HG03378 (cell line): ENCODE measurements at regions not wholly inside any gene's neighbourhood (a gene's known extent, or its start where the extent isn't known, plus 50 kb on each side); places are given as distances from the start of the nearest gene placed in this dataset.

ENCODE experiments used
- ATAC-seq: cut with Tn5 transposase; IDR thresholded peaks from one replicate; pipeline ENCODE4 v1.9.1; 2021; ENCODE audit warnings: mild to moderate bottlenecking, moderate library complexity; ENCODE audit not compliant: unreplicated experiment

DNA sequence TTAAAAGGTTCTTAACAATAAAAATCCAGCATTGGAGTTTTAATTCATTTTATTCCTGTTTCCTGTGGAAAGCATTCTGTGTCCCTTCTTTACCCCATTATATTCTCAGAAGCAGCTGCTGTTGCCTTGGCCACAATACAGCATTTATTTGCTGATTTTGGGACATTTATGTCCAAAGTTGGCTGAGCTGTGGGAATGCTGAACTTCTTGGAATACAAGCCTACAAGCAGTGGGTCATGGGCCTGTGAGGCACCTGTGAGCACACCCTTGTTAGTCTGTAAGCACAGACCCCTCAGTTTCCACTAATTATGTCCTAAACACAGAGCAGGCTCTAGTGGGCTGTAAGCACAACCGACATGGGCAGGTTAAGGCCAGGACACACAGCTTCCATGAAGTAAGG is 122.2 kb upstream of the IGF1 start:
- ATAC-seq = no peak

- ATAC-seq = no peak
Observed at GRCh38 chr12:102601621-102602020, 121.3 kb upstream of the IGF1 start.

- no peak for ATAC-seq
Observed at GRCh38 chr12:102596687-102597086, 116.3 kb upstream of the IGF1 start.

- ATAC-seq = no peak
Observed at GRCh38 chr12:102596031-102596430, 115.7 kb upstream of the IGF1 start.

- ATAC-seq = no peak
Observed at GRCh38 chr12:102595315-102595714, 115.0 kb upstream of the IGF1 start.

DNA sequence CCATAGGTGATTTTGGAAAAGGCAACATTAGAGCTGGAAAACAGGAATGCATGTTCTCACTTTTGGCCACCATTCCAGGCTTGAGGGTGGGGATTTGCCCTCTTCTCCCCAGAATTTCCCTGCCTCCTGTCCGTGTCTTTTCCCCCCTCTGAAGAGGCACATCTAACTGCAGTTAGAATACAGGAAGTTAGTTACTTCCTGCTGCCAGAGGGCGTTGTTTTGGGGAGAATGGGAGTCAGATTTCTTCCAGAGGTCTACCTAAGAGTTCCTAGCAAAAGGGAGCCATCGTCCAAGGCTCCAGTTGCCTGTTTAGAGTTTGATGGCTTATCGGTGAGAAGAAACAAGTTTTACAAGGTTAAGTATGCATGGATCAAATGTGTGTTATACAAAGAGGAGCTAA is 112.8 kb upstream of the IGF1 start:
- ATAC-seq = no peak

DNA sequence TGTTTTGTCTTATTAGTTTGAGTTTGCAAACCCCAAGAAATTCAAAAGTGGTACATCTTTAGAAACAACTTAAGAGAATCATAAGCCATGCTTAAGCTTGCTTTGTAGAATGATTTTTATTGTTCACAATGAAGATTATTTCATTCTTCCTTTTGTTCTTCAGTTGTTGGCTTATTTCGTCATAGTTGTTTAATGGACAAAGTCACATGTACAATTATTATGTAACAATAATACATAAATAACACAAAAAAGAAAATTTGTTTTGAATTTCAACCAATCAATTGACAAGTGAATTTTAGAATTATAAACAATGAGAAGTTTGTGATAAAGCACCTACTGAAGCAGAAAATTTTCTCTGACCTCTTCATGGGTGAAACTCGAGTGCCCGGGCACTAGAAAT is 111.8 kb upstream of the IGF1 start:
- ATAC-seq = no peak

GRCh38 chr12:102573237-102573636 is 92.9 kb upstream of the IGF1 start:
- no peak for ATAC-seq

- ATAC-seq = no peak
Observed at GRCh38 chr12:102571889-102572288, 91.5 kb upstream of the IGF1 start.

DNA sequence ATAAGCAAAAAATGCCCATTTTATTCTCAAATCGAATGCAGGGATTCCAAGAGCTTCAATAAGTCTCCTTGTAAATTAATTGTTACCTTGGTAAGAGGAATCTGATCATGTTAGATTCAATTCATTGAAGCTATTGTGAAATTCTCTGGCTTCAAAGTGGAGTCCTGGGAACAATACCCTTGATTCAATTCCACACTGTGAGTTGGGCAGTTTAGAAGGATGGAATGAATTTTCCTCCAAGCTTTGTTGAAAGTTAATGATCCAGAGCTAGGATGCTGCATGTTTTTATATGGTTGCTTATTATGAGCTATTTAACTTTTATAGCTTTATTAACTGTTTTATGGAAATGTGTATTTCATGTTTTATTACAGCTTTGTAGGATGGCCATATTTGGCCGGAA is 89.9 kb upstream of the IGF1 start:
- no peak for ATAC-seq

DNA sequence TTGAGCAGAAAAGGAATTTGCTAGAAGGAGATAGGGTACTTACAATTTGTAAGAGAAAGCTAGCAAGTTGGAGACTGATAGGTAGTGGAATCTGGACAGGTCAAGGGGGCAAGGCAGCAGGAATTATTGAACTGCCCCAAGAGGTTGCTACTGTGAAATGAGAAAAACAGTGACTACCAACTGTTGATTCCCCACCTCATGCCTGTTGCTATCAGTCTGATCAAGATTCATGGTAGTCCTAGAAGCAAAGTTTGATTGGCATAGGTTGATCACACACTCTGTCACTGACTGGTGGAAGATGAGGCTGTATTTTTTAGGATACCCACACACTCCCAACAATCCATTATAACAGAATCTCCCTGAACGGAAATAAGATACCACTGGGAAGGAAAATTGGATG is 89.4 kb upstream of the IGF1 start:
- no peak for ATAC-seq

DNA sequence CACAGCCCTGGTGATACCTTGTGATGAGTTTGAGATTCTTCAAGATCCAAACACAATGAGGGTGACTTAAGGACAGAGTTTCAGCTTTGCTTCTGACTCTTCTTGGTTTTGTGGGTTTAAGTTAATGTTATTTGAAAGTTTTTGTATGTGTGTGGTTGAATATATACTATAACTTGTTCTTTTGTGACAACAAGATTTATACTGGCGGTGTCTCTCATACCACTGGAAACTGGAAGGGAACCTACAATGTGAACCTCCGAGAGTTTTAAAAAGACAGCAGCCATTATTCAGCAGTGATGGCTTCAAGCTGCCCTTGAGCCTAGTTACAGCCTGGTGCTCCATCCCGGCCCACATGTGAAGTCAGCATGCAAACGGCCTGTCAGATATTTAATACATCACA is 87.9 kb upstream of the IGF1 start:
- no peak for ATAC-seq

DNA sequence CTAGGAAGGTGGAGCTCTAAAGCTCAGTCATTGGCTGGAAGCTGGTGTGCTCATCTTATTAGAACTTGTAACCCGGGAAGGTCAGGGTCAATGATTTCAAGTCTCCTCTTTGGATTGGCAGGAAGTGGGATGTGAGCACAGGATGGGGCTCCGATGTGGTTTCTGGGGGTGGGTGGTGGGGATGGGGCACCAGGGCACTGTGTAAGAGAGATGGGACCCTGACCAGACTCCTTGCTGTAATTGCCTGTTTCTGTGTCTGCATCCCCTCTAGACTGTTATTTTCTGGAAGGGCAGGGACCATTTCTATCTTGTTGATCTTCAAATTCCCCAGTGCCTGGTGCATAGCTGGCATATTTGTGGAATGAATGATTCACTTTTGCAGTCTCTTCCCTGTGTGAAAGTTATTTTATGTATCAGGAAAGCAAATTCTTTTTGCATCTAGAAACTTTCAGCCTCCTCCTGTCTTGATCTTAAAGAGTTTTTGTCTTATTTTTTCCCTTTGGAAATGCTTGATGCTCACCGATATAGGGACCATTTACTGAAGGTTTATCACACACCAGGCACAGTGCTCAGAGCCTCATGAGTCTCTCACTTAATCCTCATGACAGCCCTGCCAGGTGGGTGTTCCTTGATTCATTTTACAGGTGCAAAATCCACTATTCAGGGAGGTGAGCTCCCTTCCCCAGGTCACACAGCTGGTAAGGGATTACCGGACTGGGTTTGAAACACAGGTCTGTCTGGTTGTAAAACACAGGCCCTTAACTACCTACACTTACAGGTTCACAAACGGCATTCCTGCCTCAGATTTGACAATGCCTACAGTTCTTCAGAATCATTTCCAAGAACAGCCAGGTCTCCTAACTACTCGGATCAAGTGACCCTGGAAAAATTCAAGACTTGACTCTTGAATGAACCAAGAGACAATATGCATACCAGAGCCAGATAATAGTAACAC is 86.9 kb upstream of the IGF1 start:
- ATAC-seq = no peak

- no peak for ATAC-seq
Observed at GRCh38 chr12:102565555-102565954, 85.2 kb upstream of the IGF1 start.

GRCh38 chr12:102564026-102564425 is 83.7 kb upstream of the IGF1 start:
- no peak for ATAC-seq

- no peak for ATAC-seq
Observed at GRCh38 chr12:102562836-102563425, 82.6 kb upstream of the IGF1 start.

- no peak for ATAC-seq
Observed at GRCh38 chr12:102551186-102551585, 70.8 kb upstream of the IGF1 start.

DNA sequence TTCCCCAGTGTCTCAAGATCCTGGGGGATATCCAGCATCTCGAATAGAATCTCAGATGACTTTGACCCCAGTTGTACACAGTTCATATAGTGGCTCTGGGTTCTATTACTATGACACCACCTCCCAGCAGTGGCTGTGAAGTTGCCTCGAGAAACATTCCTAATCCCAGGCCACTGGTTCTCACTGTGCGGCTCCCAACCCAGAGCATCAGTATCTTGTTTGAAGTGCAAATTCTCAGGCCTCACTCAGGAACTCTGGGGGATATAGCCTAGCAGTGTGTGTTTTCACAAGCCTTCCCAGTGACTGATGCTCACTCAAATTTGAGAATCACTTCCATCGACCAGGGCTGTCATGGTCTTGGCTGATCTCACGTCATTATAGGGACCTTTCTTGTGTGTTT is 69.3 kb upstream of the IGF1 start:
- ATAC-seq = no peak

- no peak for ATAC-seq
Observed at GRCh38 chr12:102548543-102548942, 68.2 kb upstream of the IGF1 start.

GRCh38 chr12:102543494-102544485 is 63.4 kb upstream of the IGF1 start:
- ATAC-seq = no peak

DNA sequence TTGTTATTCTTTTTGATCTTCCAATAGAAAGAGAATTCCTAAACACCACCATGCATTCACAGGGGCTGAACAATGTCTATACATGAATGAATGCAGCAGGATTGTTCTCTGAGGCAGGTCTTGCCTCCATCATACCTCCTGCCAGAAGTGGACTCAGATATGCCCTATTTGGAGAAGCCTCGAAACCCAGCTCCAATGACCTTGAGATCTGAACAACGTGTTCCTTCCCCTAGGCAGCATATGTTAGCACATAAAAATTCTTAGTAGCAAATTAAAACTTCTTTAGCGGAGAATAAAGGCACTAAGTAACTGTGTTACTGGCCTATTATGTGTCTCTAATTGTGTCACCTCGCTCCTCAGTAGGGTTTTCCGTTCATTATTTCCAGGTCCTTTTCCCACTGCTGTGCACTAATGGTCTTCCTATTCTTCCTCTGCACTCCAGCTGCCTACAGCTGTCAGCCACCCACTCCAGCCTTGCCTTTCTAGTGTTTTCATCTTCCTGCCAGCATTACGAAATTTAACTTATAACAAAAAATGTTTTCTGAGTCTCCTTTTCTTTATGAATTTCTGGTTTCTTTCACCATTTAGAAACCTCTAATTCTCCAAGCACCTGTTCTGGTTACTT is 62.6 kb upstream of the IGF1 start:
- no peak for ATAC-seq
